ENCODE measurements at regions not wholly inside any gene's neighbourhood (a gene's known extent, or its start where the extent isn't known, plus 50 kb on each side); places are given as distances from the start of the nearest gene placed in this dataset.

DNA sequence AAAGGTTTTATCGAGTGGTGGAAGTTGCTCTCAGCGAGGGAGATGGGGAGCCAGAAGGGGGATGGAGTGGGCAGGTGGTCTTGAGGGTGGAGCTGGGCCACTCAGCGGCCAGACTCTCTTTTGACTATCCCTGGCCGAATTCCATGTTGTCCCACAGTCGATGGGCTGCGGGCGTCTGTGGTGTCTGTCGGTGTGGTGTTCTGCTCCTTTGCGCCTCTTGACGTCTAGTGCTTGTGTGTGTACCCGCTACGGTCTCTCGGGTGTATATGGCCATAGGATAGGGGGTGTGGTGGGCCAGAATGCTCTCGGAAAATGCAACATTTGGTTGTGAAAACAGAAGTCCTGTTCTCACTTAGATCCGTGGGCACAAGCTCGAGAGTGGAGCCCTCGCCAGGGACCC is 297.0 kb downstream of the CGGBP1 start:
- no peaks in the 10 kb centered on the region for H3K23me2 ChIP-seq (ENCODE audit: insufficient read length, low read depth, low read length, poor library complexity, severe bottlenecking)
- no peaks in the 10 kb centered on the region for H3K27me3 Mint-ChIP-seq (ENCODE audit: low read depth)
- no CpG with 5 or more reads among the region's 17 CpGs for WGBS (ENCODE audit: extremely low coverage, insufficient read length, low lambda C conversion rate)
- no peak for DNase-seq
- H4K8ac ChIP-seq (replicated peaks; ENCODE audit: insufficient read length, low read depth, low read length): no peak overlapping the region
- no peak overlapping the region for H2BK15ac ChIP-seq (ENCODE audit: low read depth, low read length)
- no peak overlapping the region for H3K27ac Mint-ChIP-seq
- no peak overlapping the region for H3K4me2 ChIP-seq (ENCODE audit: insufficient read depth, insufficient read length, low read length)
- H2BK120ac ChIP-seq (ENCODE audit: low read depth, low read length, poor library complexity, severe bottlenecking): no peak overlapping the region
- no peaks in the 10 kb centered on the region for H3K4me1 ChIP-seq (ENCODE audit: insufficient read depth, low read length)
- no peaks in the 10 kb centered on the region for H3K27me3 ChIP-seq (ENCODE audit: insufficient read depth, low read length)
- no peak overlapping the region for H2BK12ac ChIP-seq (ENCODE audit: insufficient read length, low read depth, low read length)
- H3K4me1 Mint-ChIP-seq: no peaks in the 10 kb centered on the region; a peak in 2 of 4 replicates
- peaks cover 0 to 2% of the 10 kb centered on the region in 2 experiments; a peak in 2 of 5 replicates for H3K9me3 Mint-ChIP-seq
- H2AK5ac ChIP-seq (ENCODE audit: insufficient read length, low read length): no peak overlapping the region
- H3T11ph ChIP-seq (ENCODE audit: low read length): no peak overlapping the region
- no peak overlapping the region for H3K18ac ChIP-seq (ENCODE audit: insufficient read length, low read depth, low read length)
- no peaks in the 10 kb centered on the region for H4K20me1 ChIP-seq (ENCODE audit: control insufficient read depth, insufficient read depth, insufficient read length)
- no peak overlapping the region for H3K14ac ChIP-seq (ENCODE audit: insufficient read depth, low read length)
- H3K23ac ChIP-seq (ENCODE audit: insufficient read length, low read depth, low read length): no peak overlapping the region
- no peak overlapping the region for H2BK20ac ChIP-seq (ENCODE audit: low read depth, low read length, poor library complexity, severe bottlenecking)
- no peak overlapping the region for H3K9ac ChIP-seq (ENCODE audit: extremely low read depth, insufficient read length, low read length)
- H3K79me2 ChIP-seq (ENCODE audit: insufficient read depth, low read length): no peaks in the 10 kb centered on the region
- no peak overlapping the region for H4K91ac ChIP-seq (ENCODE audit: insufficient read length, low read depth, low read length)
- H3K9me3 ChIP-seq (ENCODE audit: control insufficient read depth, low read depth, low read length): no peaks in the 10 kb centered on the region
- H3K56ac ChIP-seq (ENCODE audit: insufficient read length, low read depth, low read length): no peak overlapping the region
- no peaks in the 10 kb centered on the region for H3K79me1 ChIP-seq (ENCODE audit: insufficient read depth, low read depth, low read length, poor library complexity, severe bottlenecking)
- H2AFZ ChIP-seq (ENCODE audit: low read length): no peak overlapping the region
- no peak overlapping the region for H3K4me3 Mint-ChIP-seq
- TF ChIP-seq, protein P1, sequence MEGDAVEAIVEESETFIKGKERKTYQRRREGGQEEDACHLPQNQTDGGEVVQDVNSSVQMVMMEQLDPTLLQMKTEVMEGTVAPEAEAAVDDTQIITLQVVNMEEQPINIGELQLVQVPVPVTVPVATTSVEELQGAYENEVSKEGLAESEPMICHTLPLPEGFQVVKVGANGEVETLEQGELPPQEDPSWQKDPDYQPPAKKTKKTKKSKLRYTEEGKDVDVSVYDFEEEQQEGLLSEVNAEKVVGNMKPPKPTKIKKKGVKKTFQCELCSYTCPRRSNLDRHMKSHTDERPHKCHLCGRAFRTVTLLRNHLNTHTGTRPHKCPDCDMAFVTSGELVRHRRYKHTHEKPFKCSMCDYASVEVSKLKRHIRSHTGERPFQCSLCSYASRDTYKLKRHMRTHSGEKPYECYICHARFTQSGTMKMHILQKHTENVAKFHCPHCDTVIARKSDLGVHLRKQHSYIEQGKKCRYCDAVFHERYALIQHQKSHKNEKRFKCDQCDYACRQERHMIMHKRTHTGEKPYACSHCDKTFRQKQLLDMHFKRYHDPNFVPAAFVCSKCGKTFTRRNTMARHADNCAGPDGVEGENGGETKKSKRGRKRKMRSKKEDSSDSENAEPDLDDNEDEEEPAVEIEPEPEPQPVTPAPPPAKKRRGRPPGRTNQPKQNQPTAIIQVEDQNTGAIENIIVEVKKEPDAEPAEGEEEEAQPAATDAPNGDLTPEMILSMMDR (conservative IDR thresholded peaks at IDR 0.05): no peak
- H2BK5ac ChIP-seq (ENCODE audit: insufficient read length, low read length): no peak overlapping the region
- no peak overlapping the region for H3K27ac ChIP-seq (ENCODE audit: insufficient read length, low read depth, low read length)
- H3K4ac ChIP-seq (ENCODE audit: low read depth, low read length): no peak overlapping the region
- H4K5ac ChIP-seq (ENCODE audit: insufficient read length, low read depth, low read length): no peak overlapping the region
- H3K36me3 Mint-ChIP-seq (ENCODE audit: insufficient read depth in 1 of 3, low read depth in 3 of 3): peaks cover 0 to 10% (median 3%) of the 10 kb centered on the region in 3 experiments; a peak in 1 of 7 replicates

Measured in H9 (cell line).